Parathyroid adenoma (tissue), 2 donors: ENCODE measurements at regions not wholly inside any gene's neighbourhood (a gene's known extent, or its start where the extent isn't known, plus 50 kb on each side); places are given as distances from the start of the nearest gene placed in this dataset.

ENCODE experiments used
- H2AFZ ChIP-seq: fragments of 300-600 bp; sonication (generic); one replicate; pipeline ENCODE4 v1.7.0; 2017; ENCODE audit warnings: antibody characterized with exemption, mild to moderate bottlenecking
- H3K27ac ChIP-seq: fragments of 300-600 bp; sonication (generic); one replicate; pipeline ENCODE4 v1.7.0; 2017
- H3K27me3 ChIP-seq: fragments of 300-600 bp; sonication (generic); one replicate; pipeline ENCODE4 v1.7.0; 2017; ENCODE audit warnings: low read length; ENCODE audit not compliant: control insufficient read depth, insufficient read depth
- H3K36me3 ChIP-seq: fragments of 300-600 bp; sonication (generic); one replicate; pipeline ENCODE4 v1.7.0; 2017; ENCODE audit warnings: low read length; ENCODE audit not compliant: control insufficient read depth, insufficient read depth
- H3K4me1 ChIP-seq: fragments of 300-600 bp; sonication (generic); one replicate; pipeline ENCODE4 v1.7.0; 2017; ENCODE audit warnings: control low read depth
- H3K4me2 ChIP-seq: fragments of 300-600 bp; sonication (generic); one replicate; pipeline ENCODE4 v1.7.0; 2017; ENCODE audit warnings: low read length
- H3K4me3 ChIP-seq: fragments of 300-600 bp; sonication (generic); one replicate; pipeline ENCODE4 v1.7.0; 2017; ENCODE audit warnings: low read depth, low read length
- H3K79me2 ChIP-seq: fragments of 300-600 bp; sonication (generic); one replicate; pipeline ENCODE4 v1.7.0; 2017; ENCODE audit warnings: control low read depth
- H3K9ac ChIP-seq: fragments of 300-600 bp; sonication (generic); one replicate; pipeline ENCODE4 v1.7.0; 2017; ENCODE audit warnings: mild to moderate bottlenecking
- H3K9me3 ChIP-seq: fragments of 300-600 bp; sonication (generic); one replicate; pipeline ENCODE4 v1.7.0; 2017; ENCODE audit warnings: low read length; ENCODE audit not compliant: control insufficient read depth
- TF ChIP-seq, protein P1 (sequence below): fragments of 300-600 bp; sonication (generic); IDR thresholded peaks from one replicate; pipeline ENCODE4 v1.7.0; 2017; ENCODE audit warnings: antibody characterized with exemption, mild to moderate bottlenecking
- donor health status: primary hyperparathyroidism.

DNA sequence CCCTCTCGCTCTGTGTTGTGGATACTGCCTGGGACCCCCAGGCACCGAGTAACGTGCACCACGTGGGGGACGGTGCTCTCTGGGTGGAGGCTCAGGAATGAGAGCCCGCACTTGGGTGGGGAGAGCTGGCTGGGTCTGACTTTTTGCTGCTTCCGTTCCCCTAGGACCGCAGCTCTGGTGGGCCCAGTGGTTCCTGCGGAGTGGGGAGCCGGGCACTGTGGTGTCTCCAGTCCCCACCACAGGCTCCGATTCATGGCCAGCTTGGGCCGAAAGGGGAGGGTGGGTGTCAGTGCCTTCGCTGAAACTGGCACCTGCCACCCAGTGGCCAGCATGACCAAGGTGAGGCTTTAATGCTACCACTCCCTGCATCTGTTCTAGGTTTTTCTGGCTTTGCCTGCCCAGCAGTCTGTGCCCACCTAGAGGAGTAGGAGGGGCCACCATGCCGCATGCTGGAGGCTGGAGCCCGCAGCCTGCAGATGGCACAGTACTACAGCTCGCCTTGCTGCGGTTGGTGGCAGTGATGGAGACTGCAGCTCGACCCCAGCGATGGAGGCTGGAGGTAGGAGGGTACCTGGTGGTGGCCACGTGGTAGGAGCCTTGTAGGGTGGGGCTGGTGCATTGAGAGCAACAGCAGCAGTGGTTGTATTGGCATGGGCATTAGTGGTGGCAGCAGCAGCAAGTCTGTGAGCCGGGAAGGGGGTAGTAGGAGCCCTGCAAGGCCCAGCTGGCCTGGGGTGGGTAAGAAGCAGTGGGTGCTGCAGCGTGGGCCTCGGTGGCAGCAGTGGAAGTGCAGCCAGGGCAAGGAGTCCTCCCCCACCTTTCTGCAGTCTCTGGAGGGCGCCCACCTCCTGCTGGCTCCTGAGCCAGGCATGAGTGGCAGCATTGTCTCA is 118.8 kb upstream of the VPREB1 start:
- TF ChIP-seq, protein P1, sequence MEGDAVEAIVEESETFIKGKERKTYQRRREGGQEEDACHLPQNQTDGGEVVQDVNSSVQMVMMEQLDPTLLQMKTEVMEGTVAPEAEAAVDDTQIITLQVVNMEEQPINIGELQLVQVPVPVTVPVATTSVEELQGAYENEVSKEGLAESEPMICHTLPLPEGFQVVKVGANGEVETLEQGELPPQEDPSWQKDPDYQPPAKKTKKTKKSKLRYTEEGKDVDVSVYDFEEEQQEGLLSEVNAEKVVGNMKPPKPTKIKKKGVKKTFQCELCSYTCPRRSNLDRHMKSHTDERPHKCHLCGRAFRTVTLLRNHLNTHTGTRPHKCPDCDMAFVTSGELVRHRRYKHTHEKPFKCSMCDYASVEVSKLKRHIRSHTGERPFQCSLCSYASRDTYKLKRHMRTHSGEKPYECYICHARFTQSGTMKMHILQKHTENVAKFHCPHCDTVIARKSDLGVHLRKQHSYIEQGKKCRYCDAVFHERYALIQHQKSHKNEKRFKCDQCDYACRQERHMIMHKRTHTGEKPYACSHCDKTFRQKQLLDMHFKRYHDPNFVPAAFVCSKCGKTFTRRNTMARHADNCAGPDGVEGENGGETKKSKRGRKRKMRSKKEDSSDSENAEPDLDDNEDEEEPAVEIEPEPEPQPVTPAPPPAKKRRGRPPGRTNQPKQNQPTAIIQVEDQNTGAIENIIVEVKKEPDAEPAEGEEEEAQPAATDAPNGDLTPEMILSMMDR, result no peak
- no peaks in the 10 kb centered on the region for H3K9me3 ChIP-seq
- no peaks in the 10 kb centered on the region for H3K4me1 ChIP-seq
- no peak overlapping the region for H3K9ac ChIP-seq
- no peak overlapping the region for H3K4me2 ChIP-seq
- H3K79me2 ChIP-seq, result no peaks in the 10 kb centered on the region
- H3K27ac ChIP-seq, result no peak overlapping the region
- no peak overlapping the region for H3K4me3 ChIP-seq
- H2AFZ ChIP-seq, result no peak overlapping the region
- H3K36me3 ChIP-seq, result no peaks in the 10 kb centered on the region
- H3K27me3 ChIP-seq, result no peaks in the 10 kb centered on the region

DNA sequence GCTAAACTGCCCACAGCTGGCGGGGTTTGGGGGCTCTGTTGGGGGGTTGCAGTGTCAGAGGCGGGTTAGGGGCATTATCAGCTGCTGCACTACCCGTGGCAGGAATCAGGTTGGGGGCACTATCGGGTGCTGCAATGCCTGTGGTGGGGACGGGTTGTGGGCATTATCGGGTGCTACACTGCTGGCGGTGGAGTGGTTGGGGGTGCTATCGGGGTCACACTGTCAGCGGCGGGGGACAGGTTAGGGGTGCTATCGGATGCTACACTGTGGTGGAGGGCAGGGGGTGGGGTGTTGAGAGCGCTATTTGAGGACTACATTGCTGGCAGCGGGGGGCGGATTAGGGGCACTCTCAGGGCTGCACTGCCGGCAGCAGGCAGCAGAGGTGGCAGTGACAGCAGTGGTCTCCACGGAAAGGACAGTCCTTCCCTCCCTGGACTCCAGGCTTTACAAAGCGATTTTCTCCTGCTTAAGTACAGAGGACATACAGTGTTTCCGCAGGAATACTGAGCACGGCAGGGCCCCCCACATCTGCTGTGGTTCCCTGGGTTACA is 119.5 kb upstream of the VPREB1 start:
- Histone ChIP-seq H3K27ac (no peak overlapping the region), H3K9me3 (no peaks in the 10 kb centered on the region), H3K27me3 (no peaks in the 10 kb centered on the region), H3K36me3 (no peaks in the 10 kb centered on the region), H3K4me1 (no peaks in the 10 kb centered on the region), H3K9ac (no peak overlapping the region), H3K4me3 (no peak overlapping the region), H3K4me2 (no peak overlapping the region), H3K79me2 (no peaks in the 10 kb centered on the region), H2AFZ (no peak overlapping the region)
- TF ChIP-seq, protein P1, result no peak

DNA sequence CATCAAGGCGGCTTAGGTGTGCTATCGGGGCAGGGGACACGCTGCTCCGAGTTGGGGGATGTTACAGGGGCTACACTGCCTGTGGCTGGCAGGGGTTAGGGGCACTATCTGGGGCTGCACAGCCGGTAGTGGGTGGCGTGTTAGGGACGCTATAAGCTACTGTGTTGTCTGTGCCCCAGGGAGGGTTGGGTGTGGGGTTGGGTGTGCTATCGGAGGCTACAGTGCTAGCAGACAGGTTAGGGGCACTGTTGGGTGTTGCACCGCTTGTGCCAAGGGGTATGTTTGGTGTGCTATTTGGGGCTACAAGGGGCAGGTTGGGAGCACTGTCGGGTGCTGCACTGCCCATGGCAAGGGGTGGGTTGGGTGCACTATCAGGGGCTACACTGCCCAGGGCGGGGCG is 120.2 kb upstream of the VPREB1 start:
- Histone ChIP-seq H3K9me3 (no peaks in the 10 kb centered on the region), H3K4me1 (no peaks in the 10 kb centered on the region), H3K27me3 (no peaks in the 10 kb centered on the region), H3K9ac (no peak overlapping the region), H3K4me3 (no peak overlapping the region), H3K27ac (no peak overlapping the region), H3K79me2 (no peaks in the 10 kb centered on the region), H2AFZ (no peak overlapping the region), H3K4me2 (no peak overlapping the region), H3K36me3 (no peaks in the 10 kb centered on the region)
- TF ChIP-seq, protein P1, result no peak

DNA sequence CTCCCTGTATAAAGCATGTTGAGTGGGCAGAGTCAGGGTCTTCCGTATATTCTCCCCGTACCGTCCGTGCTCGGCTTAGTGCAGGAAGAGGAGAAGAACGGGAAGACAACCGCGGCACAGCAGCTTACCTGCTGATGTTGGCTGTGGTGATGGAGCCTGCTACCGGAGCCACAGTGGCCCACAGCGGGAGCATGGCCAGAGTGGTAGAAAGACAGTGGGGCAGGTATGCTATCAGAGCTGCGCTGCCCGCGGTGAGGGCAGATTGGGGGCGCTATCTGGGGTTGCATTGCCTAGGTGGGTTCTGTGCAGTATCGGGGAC is 120.7 kb upstream of the VPREB1 start:
- Histone ChIP-seq H3K27ac (no peak overlapping the region), H3K4me1 (no peaks in the 10 kb centered on the region), H3K4me2 (no peak overlapping the region), H3K27me3 (no peaks in the 10 kb centered on the region), H3K4me3 (no peak overlapping the region), H3K36me3 (no peaks in the 10 kb centered on the region), H2AFZ (no peak overlapping the region), H3K9ac (no peak overlapping the region), H3K79me2 (no peaks in the 10 kb centered on the region), H3K9me3 (no peaks in the 10 kb centered on the region)
- TF ChIP-seq, protein P1, result no peak
